HCT116 (cell line): ENCODE measurements at regions not wholly inside any gene's neighbourhood (a gene's known extent, or its start where the extent isn't known, plus 50 kb on each side); places are given as distances from the start of the nearest gene placed in this dataset.

Experiments
- CEBPB ChIP-seq: IDR thresholded peaks from 2 replicates; pipeline ENCODE4 v1.6.1; 2012; ENCODE audit warnings: low read depth
- EGR1 ChIP-seq: IDR thresholded peaks from 2 replicates; pipeline ENCODE4 v1.6.1; 2012; ENCODE audit warnings: low read depth
- ELF1 ChIP-seq: IDR thresholded peaks from 2 replicates; pipeline ENCODE4 v1.6.1; 2012; ENCODE audit warnings: low read depth, borderline replicate concordance
- EZH2 ChIP-seq: fragments of 200-600 bp; sonication (generic); IDR thresholded peaks from 2 replicates; pipeline ENCODE4 v1.6.1; 2017; ENCODE audit warnings: antibody characterized with exemption, mixed run types
- JUND ChIP-seq: IDR thresholded peaks from 2 replicates; pipeline ENCODE4 v1.6.1; 2012
- POLR2A ChIP-seq: IDR thresholded peaks from 2 replicates; pipeline ENCODE4 v1.7.0; 2011; ENCODE audit warnings: borderline replicate concordance; ENCODE audit not compliant: insufficient read depth, insufficient read length; ENCODE audit errors: extremely low read depth
- POLR2AphosphoS5 ChIP-seq: IDR thresholded peaks from 2 replicates; pipeline ENCODE4 v1.6.1; 2011; ENCODE audit warnings: mild to moderate bottlenecking, low read depth, low read length, moderate library complexity
- SIN3A ChIP-seq: IDR thresholded peaks from 2 replicates; pipeline ENCODE4 v1.6.1; 2012; ENCODE audit warnings: low read depth
- YY1 ChIP-seq: IDR thresholded peaks from 2 replicates; pipeline ENCODE4 v1.6.1; 2011; ENCODE audit warnings: low read length, low read depth, moderate library complexity, mild to moderate bottlenecking; ENCODE audit not compliant: insufficient replicate concordance; ENCODE audit errors: extremely low read depth
- ZNF274 ChIP-seq: fragments of 200-500 bp; sonication (Bioruptor generic); IDR thresholded peaks from 2 replicates; pipeline ENCODE4 v1.6.1; 2014; ENCODE audit warnings: mild to moderate bottlenecking, low read depth, low read length, inconsistent platforms
- TF ChIP-seq, protein P1 (sequence below), 3 experiments: fragments of 200-600 bp in 1 of 3; sonication (generic) in 1 of 3; IDR thresholded peaks in 2 of 3; conservative IDR thresholded peaks in 1 of 3; 2 replicates each; pipeline ENCODE4 v1.5.1; 2012 to 2017; ENCODE audit warnings: low read depth in 2 of 3, low read length in 2 of 3, antibody characterized with exemption in 1 of 3, borderline replicate concordance in 1 of 3, control low read depth in 1 of 3, mild to moderate bottlenecking in 1 of 3, mixed read lengths in 1 of 3, mixed run types in 1 of 3, moderate library complexity in 1 of 3; ENCODE audit not compliant: insufficient read depth in 1 of 3
- TF ChIP-seq, protein P2 (sequence below): IDR thresholded peaks from 2 replicates; pipeline ENCODE4 v1.6.1; 2012
- TF ChIP-seq, protein P3 (sequence below): IDR thresholded peaks from 2 replicates; pipeline ENCODE4 v1.6.1; 2012; ENCODE audit warnings: low read depth

DNA sequence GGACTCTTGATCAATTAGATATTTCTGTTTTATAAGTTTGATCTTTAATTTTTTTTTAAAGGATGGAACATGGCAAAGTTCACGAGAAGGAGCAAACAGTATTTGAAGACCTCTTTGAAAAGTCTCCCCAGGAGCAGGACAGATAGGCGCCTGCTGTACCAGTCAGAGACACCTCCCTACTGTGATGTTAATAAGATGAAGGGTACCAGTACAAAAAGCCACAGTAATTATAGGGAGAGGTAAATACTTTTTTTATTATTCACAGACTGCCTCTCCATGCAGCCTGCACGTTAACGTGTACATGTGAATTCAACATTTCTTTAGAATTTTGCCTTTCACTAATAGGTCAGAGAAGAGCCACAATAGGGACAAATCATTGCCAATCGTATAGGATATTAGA is 146.5 kb upstream of the CDH6 start:
- TF ChIP-seq CEBPB (no peak), POLR2AphosphoS5 (no peak), EGR1 (no peak), YY1 (no peak), JUND (no peak), EZH2 (no peak), SIN3A (no peak), ZNF274 (no peak), ELF1 (no peak), POLR2A (no peak)
- TF ChIP-seq, protein P1, sequence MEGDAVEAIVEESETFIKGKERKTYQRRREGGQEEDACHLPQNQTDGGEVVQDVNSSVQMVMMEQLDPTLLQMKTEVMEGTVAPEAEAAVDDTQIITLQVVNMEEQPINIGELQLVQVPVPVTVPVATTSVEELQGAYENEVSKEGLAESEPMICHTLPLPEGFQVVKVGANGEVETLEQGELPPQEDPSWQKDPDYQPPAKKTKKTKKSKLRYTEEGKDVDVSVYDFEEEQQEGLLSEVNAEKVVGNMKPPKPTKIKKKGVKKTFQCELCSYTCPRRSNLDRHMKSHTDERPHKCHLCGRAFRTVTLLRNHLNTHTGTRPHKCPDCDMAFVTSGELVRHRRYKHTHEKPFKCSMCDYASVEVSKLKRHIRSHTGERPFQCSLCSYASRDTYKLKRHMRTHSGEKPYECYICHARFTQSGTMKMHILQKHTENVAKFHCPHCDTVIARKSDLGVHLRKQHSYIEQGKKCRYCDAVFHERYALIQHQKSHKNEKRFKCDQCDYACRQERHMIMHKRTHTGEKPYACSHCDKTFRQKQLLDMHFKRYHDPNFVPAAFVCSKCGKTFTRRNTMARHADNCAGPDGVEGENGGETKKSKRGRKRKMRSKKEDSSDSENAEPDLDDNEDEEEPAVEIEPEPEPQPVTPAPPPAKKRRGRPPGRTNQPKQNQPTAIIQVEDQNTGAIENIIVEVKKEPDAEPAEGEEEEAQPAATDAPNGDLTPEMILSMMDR (IDR thresholded peaks at IDR 0.05 in 2 of 3, conservative IDR thresholded peaks at IDR 0.05 in 1 of 3; ENCODE audit: borderline replicate concordance in 1 of 3, insufficient read depth in 1 of 3, low read depth in 2 of 3, low read length in 2 of 3): no peak
- TF ChIP-seq, protein P2, sequence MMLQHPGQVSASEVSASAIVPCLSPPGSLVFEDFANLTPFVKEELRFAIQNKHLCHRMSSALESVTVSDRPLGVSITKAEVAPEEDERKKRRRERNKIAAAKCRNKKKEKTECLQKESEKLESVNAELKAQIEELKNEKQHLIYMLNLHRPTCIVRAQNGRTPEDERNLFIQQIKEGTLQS: no peak
- TF ChIP-seq, protein P3, sequence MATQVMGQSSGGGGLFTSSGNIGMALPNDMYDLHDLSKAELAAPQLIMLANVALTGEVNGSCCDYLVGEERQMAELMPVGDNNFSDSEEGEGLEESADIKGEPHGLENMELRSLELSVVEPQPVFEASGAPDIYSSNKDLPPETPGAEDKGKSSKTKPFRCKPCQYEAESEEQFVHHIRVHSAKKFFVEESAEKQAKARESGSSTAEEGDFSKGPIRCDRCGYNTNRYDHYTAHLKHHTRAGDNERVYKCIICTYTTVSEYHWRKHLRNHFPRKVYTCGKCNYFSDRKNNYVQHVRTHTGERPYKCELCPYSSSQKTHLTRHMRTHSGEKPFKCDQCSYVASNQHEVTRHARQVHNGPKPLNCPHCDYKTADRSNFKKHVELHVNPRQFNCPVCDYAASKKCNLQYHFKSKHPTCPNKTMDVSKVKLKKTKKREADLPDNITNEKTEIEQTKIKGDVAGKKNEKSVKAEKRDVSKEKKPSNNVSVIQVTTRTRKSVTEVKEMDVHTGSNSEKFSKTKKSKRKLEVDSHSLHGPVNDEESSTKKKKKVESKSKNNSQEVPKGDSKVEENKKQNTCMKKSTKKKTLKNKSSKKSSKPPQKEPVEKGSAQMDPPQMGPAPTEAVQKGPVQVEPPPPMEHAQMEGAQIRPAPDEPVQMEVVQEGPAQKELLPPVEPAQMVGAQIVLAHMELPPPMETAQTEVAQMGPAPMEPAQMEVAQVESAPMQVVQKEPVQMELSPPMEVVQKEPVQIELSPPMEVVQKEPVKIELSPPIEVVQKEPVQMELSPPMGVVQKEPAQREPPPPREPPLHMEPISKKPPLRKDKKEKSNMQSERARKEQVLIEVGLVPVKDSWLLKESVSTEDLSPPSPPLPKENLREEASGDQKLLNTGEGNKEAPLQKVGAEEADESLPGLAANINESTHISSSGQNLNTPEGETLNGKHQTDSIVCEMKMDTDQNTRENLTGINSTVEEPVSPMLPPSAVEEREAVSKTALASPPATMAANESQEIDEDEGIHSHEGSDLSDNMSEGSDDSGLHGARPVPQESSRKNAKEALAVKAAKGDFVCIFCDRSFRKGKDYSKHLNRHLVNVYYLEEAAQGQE: no peak
